NOMO-1 treated with DMSO at 0.1 percent for 48 hours (cell line): ENCODE measurements at regions not wholly inside any gene's neighbourhood (a gene's known extent, or its start where the extent isn't known, plus 50 kb on each side); places are given as distances from the start of the nearest gene placed in this dataset.

Experiments
- DNase-seq: peaks from one replicate; lab custom pipeline; 2025; ENCODE audit not compliant: unreplicated experiment; lab: John Stamatoyannopoulos, UW

DNA sequence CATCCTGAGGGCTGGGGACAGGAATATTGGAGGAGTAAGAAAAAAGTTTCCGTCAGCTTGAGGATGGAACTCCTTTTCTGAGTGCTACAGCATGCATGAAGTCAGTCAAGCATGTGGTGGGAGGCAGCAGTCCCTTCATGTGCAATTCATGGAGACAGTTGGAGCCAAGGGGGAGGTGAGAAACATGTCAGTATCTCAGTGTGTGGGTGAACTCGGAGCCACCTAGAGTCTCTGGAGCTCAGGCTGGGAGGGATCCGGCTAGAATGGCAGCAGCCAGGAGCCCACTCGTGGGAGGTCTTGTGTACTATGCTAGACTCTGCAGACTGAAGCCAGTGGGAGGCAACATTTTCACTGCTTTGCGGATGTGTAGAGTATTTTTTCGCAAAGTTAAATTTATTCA lies 60.3 kb downstream of the AVPR1A start:
- DNase-seq: no peak

DNA sequence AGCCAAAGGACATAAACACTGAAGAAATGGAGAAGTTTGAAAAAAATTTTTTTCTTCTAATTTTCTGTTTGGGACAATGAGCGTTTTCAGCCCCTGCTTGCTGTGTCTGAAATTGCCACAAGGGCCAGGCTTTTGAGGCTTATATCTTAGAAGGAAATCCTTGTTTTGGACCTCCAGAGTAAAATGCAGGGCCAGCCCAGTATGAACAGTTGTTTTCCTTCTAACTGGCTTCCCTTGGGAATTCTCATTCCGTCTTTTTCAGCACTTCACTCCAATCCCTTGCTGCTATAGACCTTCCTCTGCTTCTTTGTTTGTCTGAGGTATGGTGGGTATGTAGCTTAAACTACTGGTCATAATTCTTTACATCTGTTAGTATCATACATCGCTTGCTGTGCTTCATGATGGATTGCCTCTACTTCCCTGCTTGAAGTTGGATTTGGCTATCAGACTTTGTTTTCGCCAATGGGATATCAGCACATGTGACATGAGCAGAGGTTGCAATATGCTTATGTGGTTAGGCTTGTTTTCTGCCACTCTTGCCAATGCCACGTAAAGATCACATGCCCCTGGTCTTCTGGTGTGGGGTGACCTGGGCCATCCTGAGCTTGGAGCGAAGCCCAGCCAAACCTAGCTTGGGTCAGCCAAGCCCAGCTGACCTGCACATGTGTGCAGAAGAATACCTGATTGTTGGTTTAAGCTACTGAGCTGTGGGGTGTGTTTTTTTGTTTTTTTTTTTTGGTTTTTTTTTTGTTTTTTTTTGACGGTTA lies 64.7 kb downstream of the AVPR1A start:
- no peak for DNase-seq

DNA sequence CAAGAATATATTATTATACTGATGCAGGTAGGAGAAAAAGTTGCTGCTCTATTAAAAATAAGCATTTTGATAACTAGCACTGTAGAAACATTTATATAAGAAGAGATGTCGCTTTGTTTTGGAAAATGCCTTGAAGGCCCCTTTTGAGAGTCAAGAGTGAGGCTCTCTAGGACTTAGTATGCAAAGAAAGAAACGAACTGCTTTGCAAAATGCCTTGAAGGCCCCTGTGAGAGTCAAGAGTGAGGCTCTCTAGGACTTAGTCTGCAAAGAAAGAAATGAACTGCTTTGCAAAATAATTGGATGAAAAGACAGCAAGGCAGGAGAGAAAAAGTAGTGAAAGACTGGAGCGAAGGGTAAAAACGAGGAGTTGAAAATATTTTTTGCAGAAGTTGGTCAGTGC lies 65.9 kb downstream of the AVPR1A start:
- DNase-seq: no peak

DNA sequence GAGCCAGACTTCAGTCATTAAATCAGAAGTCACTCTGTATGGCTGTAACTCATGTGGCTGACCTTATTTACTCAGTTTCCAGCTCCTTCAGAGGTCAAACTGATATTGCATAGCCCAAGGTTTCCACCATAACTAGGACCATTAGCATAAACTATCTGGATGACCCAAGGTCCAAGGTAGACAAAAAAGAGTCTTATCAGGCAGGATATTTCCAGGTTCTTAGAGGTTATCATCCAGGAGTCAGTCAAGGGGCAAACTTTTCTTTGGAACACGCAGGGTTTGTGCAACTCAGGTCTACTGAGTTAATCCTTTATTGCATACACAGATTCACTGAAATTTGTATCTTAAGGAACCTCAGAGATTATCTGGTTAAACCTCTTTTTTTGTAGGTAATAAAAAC lies 66.5 kb downstream of the AVPR1A start:
- DNase-seq: no peak

DNA sequence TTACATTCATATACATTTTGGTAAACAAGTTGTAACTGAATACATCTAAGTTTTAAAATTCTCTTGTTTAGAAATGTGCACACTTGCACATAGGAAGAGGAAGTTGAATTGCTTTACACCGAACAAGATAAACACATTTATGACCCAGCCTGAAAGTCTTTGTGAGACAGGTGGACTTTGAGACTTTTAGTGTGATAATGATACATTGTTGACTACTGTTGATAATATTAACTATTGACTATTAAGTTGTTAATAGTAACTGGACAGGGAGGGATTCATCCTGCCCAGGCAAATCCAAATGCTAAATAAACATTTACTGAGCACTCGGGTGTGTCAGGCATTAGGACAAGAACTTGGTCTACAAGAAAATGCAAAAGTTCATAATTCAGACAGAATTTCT lies 68.0 kb downstream of the AVPR1A start:
- DNase-seq: no peak

DNA sequence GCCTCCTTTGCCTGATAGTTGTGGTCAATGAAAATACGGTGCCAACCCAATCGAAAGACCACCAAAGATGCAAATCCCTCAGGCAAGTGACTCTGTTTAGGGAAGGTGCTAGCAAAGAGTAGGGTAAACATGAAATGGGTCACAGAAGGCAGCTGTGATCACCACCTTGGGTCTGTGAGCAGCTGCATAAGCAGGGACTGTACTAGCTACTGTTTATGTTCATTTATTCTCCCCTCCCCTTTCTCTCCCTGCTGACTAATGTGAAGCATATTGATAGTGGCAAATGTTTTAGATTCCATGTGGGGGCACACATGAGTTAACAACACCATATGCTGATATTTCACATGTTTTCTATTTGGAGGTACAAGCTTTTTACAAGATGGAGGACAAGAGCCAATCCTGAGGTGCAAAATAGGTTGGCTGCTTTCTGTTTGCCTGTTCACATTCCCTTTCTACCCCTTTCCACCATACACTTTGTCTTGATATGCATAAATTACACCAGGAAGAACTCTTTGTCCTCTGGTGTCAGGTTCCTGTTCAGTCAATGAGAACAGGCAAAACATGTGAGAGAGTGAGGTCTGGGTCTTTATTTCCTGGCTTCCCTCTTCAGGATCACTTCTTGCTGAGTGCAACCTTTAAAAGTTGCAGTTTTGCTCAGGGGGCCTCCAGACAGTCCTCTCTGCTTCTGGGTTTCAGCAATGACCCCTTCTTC lies 71.1 kb downstream of the AVPR1A start:
- no peak for DNase-seq

DNA sequence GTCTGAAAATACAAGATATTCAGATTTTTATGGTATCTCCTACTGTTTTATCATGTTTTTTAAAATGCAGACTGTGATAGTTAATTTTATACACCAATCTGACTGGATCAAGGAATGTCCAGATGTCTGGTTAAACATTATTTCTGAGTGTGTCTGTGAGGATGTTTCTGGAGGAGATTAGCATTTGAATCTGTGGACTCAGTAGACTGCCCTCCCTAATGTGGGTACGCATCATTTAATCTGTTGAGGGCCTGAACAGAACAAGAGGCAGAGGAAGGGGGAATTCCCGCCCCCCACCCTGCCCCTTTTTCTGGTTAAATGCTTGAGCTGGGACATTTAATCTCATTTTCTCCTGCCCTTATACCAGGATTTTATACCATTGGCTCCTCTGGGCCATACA lies 72.1 kb downstream of the AVPR1A start:
- DNase-seq: no peak

DNA sequence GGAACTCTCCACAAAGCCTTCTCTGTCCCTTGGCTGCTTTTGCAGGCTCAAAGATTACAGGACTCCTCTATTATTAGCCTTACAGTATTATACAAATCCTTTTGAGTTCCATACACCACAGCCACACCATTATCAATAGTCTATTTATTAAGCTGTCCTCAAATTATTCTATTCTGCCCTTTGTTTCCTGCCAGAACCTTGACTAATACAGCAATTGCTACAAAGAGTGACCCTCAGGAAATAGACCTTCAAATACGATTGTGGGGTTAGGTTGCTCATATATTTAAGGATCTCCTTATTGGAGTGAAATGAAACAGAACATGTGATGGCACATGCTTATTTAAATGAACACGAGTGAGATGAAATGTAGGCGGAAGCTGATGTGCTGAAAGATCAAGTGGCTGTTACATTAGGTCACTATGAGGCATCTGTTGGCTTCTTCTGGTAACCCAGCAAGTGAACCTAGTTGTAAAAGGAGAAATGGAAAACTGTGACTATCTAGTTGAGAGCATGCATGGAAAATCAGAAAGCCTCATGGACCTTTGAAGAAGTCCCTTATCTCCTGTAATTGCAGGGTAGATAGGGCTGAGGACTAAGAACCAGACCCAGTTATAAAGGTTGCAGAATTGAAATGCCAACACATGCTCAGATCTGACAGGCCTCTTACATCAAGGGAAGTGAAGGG lies 75.5 kb downstream of the AVPR1A start:
- DNase-seq: no peak

DNA sequence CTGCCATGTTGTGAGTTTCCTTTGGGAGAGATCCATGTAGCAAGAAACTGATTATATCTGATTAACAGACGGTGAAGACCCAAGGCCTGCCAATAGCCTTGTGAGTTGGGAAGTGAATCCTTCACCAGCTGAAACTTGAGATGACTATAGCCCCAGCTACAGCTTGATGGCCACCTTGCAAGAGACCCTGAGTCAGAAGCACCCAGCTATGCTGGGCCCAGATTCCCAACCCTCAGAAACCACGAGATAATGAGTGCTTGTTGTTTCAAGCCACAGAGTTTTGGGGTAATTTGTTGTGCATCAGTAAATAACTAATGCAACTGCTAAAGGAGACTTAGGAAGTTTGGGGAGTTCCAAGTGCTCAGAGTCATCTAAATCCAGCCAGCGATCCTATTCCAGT lies 80.3 kb downstream of the AVPR1A start:
- no peak for DNase-seq

DNA sequence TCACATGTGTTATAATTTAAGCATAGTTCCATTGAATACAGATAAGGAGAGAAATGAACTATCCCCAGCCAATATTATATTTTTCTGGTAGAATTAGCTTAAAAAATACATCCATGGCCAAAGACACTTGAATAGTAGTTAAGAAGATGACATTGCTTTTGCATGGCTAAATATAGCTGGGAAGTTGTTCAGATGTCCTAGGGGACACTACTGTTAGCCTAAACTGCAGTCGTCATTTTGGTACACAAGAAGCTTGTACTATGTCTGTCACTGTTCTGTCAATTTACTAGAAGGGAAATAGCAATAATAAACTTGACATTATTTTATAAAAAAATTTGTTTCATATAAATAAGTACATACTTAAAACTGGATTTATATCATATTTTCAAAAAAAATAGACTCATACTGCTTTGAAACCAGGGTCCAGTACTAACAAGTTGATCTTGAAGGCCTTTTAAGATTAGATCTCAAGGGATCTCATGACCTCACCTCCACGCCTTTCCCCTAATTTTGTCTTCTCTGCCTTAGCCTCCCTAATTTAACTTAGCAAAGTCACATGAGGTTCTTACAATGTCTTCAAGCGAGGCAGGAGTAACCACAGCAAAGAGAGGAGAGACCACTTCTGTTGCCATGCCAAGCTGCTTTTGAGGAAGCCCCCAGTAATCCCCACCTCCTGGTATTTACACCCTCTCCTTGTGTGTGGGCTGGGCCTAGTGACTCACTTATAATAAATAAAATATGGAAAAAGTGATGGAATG lies 81.0 kb downstream of the AVPR1A start:
- no peak for DNase-seq

DNA sequence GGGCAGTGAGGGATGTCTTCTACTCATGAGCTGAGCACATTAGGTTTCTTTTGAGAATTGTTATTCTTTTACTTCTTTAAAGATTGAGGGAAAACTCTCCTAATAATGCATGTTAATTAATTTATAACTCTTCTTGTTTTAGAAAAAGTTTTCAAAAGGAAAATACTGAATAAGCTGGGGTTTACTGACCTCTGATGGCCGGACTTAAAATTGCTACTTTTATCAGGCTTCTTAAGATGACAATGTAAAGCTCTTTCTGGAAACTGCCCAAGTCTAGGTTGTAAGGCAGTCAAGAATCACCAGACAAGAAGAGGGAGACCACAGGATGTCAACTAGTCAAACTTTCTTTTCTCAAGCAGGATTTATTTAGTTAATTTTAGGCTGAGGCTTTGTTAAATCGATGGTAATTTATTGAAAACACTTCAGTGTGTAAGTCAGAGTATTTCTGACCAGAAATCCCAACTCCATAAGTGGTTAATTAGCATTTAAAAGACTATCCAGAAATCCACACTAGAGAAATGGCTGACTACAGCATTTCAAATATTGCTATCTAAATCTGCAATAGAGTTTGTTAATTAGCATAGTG lies 82.1 kb downstream of the AVPR1A start:
- DNase-seq: peak; percentile 37

DNA sequence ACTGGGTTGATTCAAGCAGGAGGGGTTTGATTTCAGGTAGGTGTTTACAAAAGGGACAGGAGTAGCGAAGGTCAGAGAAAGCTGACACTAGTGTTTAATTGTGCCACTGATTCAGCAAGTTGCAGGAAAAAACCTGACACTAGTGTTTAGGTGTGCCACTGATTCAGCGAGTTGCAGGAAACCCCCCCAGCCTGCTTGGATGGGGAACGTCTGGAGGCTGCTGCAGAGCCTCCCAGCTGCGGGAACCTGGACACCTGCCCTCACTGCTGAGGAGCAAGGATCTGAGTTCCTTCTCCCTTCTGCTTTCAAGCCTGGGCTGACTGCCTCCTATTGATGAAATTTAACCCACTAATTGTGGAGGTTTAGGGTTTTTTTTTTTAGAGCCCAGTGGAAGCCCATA lies 84.2 kb downstream of the AVPR1A start:
- DNase-seq: no peak

DNA sequence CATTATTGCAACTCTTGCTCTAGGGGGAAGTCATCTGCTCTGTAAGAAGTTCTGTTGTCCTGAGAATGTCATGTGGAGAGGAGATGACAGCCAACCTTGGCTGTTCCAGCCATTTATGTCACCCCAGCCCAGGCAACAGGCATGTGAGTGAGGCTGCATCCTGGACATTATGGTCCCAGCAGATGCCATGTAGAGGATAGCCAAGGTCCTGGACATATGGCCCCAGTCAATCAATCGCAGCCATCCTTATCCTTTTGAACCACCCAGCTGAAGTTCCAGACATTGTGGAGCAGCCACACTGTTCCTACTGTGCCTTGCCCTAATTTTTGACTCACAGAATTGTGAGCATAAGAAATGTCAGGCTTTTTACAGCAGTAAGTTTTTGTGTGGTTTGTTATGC lies 84.9 kb downstream of the AVPR1A start:
- no peak for DNase-seq

DNA sequence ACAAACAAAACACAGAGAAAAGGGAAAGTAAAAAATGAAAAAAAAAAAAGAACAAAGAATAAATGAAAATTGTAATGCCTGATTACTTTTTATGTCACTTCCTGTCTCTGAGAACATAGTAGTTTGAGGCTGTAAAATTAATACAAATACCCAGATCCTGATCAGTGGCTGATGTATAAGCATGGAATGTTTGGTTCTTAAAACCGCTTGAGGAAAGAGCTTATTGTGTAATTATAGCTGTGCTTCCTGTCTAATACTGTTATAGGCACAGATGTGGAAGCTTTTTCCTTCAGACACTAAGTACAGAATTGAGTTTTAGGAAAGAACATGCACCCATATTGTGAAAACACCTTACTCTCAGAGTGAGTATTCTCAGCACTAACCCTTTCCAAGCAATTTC lies 86.9 kb downstream of the AVPR1A start:
- DNase-seq: no peak

DNA sequence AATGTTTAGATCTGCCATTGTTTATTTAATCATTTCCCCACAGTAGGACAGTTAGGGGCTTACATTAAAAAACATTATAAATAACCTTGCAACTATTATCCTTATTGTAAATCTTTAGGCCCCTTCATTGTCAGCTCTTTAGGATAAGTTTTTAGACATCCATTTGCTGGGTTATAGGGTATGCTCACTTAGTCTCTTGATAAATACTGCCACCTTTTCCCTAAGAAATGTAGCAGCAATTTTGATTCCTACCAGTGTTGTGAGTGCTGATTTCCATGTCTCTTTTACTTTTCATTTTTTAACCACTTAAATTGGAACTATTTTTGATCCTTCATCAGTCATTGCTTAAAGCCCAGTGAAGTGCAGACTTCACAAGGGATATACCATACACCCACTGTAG lies 94.4 kb downstream of the AVPR1A start:
- no peak for DNase-seq

DNA sequence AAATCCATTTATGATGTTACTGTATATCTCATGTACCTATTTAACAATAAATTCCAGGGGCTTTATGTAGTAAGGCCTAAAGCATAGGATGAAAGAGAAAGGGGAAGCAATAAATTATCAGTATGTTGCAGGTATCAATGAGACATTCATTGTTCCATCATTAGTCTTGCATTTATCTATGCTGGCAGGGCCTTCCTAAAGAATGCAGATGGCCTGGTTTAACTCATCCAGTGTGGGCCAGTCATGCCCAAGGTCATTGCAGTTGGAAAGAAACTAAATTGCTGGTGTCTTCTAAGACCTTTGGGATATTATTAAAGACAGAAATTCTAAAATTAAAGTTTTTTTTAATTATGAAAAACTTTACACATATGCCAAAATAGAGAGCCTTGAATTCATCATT lies 98.3 kb downstream of the AVPR1A start:
- no peak for DNase-seq

DNA sequence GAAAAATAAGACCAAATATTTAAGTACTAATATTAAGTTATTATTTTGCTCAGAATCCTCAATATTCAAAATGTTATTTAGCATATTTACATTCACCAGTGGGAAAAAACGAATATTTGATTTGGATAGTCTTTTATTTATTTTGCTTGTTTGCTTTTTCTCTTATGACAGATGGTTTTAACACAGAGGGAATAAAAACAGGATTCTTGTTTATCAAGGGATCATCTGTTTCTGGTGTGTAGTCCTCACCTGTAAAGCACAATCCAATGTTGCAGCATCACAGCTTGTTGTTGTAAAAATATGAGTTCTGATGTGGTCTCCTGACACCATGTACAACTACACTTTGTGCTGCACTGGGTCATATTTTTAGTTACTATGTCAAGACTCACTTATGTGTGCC lies 103.9 kb downstream of the AVPR1A start:
- no peak for DNase-seq

DNA sequence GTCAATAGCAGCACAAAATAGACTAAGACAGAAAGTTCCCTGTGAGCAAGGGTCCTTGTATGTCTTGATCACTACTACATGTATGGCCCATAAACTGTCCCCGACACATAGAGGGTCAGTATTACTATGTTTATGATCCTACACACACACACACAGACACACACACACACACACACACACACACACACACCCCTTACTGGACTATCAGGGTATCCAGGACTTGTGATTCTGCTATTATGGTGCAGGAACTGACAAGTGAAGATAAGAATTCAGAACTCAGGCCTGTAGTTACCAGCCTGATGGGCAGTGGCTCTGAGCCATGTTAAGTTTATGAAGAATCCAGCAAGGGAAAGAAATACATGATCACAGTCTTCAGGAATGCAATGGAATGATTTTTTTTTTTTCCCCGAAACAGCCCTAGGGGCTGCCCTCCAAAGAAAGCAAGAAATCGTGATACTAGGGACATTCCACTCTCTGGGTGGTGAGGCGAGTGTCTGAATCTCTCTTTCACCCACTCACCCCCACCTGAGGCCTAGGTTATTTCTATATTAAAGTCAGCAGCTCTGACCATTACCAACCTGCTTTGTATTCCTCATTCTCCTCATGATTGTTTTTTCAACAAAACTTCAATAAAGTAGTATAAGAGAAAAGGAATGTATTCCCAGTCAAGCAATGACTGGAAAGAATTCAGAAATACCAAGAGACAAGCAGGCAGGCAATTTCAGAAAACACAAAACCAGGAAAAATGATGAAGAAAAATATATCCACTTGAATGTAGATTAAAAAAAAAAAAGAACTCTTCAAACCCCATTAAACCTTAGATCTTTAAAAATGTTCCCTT lies 105.8 kb downstream of the AVPR1A start:
- DNase-seq: no peak

DNA sequence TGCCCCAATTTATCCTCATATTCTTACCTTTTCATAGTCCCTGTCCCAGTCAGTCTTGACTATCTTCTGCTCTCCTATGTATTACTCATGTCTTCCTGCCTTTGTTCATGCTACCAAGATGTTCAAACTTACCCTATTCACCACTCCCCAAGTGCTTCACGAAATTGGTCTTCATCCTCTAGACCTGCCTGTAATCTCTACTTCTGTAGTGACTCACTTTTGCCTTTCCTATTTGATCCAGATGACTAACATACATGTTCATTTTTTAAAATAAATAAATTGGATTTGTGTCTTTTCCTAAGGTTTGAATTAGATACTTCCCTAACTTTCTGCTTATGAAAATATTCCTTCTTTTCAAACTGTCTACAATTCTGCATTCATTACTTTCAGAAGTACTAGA lies 107.7 kb upstream of the PPM1H start:
- DNase-seq: no peak

DNA sequence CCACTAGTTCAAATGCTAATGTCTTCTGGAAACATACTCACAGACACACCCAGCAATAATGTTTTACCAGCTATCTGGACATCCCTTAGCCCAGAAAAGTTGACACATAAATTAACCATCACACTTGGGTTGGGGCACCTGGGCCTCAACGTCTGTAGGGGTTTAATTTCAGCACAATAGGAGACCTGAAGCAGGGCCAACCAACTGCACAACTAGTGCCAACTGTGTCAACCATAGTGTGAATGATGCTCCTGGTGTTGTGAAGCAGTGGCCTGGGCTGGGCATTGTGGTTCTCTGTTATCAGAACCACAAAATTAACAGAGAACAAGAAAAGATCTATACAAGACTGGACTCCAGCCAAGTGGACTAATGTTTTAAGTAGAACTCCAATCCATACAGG lies 106.7 kb upstream of the PPM1H start:
- no peak for DNase-seq
